HG02938 (cell line): ENCODE measurements at regions not wholly inside any gene's neighbourhood (a gene's known extent, or its start where the extent isn't known, plus 50 kb on each side); places are given as distances from the start of the nearest gene placed in this dataset.

ENCODE experiments used
- ATAC-seq: cut with Tn5 transposase; IDR thresholded peaks from one replicate; pipeline ENCODE4 v1.9.1; 2021; ENCODE audit warnings: mild to moderate bottlenecking, moderate library complexity; ENCODE audit not compliant: unreplicated experiment

- ATAC-seq, result no peak
These were observed 210.7 kb downstream of the PDCD6IP start for GRCh38 chr3:34008836-34009809.

- no peak for ATAC-seq
These were observed 213.0 kb downstream of the PDCD6IP start for GRCh38 chr3:34011171-34012101.

GRCh38 chr3:34012102-34012461 is 213.7 kb downstream of the PDCD6IP start:
- ATAC-seq, result no peak

GRCh38 chr3:34013818-34014570 is 215.6 kb downstream of the PDCD6IP start:
- ATAC-seq, result no peak

DNA sequence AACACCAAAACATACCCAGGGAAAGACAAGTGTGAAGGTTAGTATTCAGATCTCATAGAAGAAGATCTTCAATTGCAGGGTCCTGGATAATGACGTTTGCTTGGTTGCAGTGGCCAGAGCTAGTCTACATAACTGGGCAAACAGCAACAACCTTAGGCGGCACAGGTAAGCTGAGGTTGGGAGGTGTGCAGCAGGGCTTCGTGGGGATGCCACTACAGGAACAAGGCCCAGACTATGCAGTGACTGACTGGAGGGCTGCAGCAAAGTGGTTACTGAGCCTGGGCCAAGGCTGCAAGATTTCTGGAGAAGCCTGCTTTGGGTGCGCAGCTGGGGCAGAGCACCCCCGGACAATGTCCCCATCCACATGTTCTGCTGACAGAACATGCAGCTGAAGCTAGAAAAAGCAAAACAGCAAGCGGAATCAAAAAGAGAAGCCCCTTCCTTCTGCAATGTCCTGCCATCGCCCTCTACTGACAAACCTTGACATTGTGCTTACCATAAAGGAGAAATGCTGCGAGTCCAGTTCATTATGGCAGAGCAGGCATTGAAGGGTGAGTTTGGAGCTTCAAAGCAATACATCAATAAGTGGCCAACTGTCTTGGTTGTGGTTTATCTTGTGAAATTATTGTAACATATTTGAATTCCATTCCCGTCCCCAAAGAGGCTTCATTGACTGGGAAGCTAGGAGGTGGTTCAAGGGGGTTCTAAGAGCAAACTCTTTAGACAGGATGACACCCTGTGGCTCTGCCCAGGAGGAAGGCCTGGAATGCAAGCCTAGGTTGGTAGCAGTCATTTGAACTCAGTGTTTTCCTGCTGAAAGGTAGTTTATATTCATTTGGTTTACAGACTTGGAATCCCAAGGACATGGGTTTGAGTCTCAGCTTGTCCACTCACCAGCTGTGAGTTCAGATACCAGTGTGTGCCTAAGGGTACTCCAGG is 217.0 kb downstream of the PDCD6IP start:
- ATAC-seq, result no peak

DNA sequence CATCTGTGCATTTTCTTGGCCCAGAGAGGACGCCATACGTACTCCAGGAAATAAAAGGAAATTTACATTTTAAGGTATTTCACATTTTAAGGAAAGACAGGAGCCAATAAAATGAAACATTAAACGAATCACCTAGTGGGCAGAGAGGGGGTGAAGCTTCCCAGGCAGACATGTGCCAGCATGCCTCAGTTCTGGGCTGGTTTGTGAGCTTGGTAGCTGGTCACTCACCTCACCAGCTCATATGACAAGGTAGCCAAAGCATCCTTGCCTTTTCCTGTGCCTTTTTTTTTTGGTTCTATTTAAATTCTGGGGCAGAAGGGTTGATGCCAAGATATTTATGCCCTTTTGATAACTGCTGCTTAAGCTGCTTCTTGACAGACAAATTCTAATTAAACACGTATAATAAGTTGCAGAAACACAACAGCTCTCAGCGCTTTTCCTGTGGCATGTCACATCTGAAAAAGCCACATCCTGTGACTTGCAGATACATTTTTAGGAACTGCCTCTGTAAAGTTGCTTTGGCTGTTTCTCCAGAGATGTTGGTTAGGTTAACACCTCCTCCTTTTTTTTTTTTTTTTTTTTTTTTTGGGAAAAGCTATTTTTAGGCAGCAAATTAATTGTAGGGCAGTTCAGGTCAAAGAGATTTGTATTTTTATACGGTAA is 218.6 kb downstream of the PDCD6IP start:
- ATAC-seq, result no peak

DNA sequence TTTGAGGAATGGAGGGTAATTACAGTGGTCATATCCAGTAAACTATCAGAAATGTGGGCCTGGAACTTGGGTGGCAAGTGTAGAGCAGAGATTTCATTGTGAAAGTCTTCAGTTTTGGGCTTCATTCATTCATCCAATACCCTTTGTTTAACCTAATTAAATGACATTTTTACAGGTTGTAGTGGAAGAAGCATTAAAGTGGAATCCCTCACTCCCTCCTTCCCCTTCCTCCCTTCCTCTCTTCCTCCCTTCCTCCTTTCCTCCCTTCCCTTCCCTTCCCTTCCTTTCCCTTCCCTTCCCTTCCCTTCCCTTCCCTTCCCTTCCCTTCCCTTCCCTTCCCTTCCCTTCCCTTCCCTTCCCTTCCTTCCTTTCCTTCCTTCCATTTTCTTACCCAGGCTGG is 219.3 kb downstream of the PDCD6IP start:
- no peak for ATAC-seq

GRCh38 chr3:34019158-34019557 is 220.7 kb downstream of the PDCD6IP start:
- ATAC-seq, result no peak

DNA sequence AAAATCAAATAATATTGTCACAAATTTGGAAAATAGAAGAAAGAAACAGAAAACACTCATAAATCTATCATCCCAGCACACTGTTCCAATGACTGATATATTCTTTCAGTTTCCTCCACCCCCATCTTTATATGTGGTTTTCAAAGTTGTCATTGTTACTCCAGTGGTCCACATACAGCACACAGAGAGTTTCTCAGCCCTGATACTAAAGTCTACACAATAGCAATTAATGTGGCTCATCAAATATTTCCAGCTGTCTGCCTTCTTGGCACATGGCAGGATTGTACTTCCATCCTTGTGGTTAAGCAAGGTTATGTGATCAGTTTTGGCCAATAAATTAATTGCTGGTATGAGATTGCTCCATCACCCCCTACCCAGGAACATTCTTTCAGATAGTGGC is 221.7 kb downstream of the PDCD6IP start:
- no peak for ATAC-seq

DNA sequence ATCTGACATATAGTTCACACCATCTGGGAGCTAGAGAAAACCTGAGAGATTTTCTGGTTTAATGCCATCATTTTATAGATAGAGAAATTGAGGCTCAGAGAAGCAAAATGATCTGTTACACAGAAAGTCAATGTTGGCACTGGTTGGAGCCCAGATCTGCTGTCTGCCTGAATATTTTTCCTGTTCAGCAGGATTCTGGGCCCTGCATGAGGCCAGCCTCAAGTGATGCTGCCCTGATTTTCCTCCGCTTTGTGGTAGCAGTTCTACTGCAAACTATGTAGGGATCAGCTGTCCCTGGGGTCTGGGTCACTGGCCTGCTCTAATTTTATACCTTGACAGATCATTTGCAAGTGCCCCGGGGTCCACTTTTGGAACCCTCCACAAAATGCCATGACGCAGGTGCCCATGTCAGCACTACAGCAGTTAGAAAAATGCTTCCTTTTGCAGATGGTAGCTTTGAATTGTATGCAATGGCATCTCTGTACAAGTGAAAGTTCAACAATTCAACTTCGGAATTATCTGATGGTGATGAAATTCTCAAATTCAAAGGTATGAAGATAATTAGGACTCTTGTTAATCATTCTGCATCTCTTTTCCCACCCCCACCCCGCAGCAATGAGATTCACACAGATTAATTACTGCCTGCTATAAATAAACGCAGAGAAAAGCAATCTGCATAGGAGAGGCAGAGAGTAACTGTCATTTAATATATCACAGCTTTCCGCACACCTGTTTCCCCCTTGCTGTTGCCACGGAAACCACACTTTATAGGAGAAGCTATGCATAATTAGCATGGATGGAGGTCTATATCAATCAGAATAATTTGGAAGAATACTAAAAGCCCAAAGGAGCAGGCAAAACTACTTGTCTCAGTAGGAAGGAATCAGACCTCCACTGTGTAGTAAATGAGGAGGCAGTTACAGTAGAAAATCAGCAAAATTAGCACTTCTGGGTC is 222.6 kb downstream of the PDCD6IP start:
- no peak for ATAC-seq

DNA sequence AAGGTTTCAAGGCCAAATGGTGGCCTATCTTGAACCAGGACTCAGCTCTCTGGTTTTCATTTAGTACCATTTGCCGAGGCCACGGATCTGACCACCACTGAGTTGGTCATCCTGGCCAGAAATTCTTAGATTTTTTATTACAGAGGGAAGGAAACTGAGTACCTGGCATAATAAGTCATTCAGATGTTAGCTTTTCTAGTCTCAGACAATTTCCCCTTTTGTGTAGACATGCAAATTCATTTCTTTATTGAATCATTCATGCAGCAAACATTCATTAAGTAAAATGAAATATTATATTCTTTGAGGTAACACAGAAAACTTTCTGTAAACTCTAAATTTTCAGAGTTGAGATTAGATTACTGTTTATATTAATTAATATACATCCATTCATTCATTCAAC is 223.7 kb downstream of the PDCD6IP start:
- ATAC-seq, result no peak

DNA sequence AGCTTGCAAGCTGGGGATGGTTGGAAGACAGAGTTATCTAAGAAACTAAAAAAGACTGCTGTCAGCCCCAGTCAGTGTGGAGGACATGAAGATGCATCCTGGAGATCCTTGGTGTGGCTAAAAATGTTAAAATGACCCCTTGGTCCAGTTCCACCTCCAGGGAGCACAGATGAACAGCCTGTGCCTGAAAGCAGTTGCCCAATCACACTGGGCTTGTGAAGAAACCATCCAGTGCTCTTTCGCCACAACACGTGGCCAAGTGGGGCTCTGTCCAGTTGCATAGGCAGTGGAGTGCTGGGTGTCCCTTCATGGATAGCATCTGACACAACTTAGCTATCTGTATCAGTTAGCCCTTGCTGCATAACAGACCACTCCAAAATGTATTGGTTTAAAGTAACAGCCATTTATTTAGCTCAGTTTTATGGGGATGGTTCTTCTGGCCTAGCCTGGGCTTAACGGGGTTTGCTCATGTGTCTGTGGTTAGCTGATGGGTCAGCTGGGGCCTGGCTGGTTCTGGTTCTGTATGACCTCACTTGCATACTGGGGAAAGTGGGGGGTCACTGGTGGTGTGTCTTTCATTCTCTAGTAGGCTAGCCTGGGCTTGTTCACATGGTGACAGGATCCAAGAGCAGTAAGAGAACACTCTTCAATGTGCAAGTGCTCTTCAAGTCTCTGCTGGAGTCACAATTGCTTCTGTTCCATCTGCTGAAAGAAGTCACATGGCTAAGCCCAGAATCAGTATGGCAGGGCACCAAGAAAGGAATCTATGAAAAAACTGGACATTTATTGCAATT is 226.2 kb downstream of the PDCD6IP start:
- ATAC-seq, result no peak

- no peak for ATAC-seq
These were observed 235.4 kb downstream of the PDCD6IP start for GRCh38 chr3:34033839-34034238.

DNA sequence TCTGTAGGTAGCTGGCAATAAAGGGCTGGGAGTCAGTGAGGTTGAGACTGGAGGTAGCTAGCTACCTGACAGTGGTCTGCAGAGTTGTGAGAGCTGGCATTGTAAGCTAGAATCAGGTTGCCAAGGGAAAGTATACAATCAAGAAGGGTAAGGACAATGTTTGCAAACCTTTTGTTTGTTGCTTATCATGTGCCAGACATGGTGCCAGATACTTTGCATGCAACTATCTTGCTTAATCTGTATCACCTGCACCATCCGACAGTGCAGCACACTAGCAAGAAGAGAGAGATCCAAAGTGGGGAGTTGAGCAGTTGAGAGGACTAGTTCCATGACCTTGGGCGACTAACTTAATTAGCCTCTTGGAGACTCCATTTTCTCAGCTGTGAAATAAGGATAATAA is 236.4 kb downstream of the PDCD6IP start:
- ATAC-seq, result no peak

GRCh38 chr3:34035775-34036174 is 237.3 kb downstream of the PDCD6IP start:
- no peak for ATAC-seq

- ATAC-seq, result no peak
These were observed 238.8 kb downstream of the PDCD6IP start for GRCh38 chr3:34037260-34037659.

- no peak for ATAC-seq
These were observed 239.7 kb downstream of the PDCD6IP start for GRCh38 chr3:34038131-34038530.
